Activated CD4-positive, alpha-beta T cell treated with anti-CD3 and anti-CD28 coated beads for 48 hours (primary cell): ENCODE measurements at regions not wholly inside any gene's neighbourhood (a gene's known extent, or its start where the extent isn't known, plus 50 kb on each side); places are given as distances from the start of the nearest gene placed in this dataset.
A peak's percentile ranks its signal among the peaks of the same experiment; 100 is the strongest.
"Not testable (repeated sequence)": the region's sequence is repeated elsewhere in the genome, so short reads cannot be mapped to it uniquely, and the experiment has no call there.

Experiments
- DNase-seq: peaks from one replicate; pipeline ENCODE4 v3.0.0-alpha.2; 2020

DNA sequence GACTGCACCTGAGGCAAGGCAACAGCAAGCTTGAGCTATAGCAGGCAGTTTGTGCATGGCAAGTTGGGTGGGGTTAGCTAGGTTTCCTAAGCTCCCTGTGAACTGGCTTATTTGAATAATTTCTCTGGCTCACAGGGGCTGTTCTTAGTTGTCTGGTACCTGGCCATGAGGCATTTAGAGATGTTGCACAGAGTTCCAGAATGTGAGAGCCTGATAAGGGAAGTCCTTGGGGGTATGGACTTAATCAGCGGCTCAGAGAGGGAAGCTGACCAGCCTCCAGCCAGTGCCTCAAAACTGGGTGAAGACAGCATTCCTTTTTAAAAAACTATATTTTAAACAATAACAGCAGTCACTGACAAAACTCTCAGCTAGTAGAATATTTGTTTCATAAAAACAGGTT lies 307.4 kb downstream of the FZD1 start:
- no peak for DNase-seq

- no peak for DNase-seq
Measured at GRCh38 chr7:91573405-91573804, 307.1 kb downstream of the MTERF1 start.

DNA sequence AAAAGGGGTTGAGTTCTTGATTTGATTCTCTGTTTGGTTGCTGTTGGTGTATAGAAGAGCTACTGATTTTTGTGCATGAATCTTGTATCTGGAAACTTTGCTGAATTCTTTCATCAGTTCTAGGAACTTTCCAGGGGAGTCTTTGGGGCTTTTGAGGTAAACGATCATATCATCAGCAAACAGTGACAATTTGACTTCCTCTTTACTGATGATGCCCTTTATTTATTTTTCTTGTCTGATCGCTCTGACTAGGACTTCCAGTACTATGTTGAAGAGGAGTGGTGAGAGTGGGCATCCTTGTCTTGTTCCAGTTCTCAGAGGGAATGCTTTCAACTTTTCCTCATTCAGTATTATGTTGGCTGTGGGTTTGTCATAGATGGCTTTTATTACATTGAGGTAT lies 304.0 kb downstream of the MTERF1 start:
- not testable (repeated sequence) for DNase-seq

DNA sequence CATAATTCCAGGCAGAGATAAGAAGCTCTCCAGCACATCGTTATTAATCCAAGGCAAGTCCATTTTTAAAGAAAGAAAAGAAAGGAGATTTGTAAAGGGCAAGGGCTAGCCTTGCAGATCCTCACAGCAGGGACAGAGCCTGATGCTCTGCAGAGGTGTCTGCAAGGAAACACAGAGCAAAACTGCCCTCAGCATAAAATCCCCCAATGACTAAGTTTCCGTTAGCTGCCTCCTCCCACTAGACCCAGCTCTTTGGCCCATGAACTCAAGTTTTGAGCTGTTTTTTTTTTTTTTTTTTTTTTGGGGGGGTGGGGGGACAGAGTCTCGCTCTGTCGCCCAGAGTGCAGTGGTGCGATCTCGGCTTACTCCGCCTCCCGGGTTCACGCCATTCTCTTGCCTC lies 300.7 kb downstream of the MTERF1 start:
- no peak for DNase-seq

DNA sequence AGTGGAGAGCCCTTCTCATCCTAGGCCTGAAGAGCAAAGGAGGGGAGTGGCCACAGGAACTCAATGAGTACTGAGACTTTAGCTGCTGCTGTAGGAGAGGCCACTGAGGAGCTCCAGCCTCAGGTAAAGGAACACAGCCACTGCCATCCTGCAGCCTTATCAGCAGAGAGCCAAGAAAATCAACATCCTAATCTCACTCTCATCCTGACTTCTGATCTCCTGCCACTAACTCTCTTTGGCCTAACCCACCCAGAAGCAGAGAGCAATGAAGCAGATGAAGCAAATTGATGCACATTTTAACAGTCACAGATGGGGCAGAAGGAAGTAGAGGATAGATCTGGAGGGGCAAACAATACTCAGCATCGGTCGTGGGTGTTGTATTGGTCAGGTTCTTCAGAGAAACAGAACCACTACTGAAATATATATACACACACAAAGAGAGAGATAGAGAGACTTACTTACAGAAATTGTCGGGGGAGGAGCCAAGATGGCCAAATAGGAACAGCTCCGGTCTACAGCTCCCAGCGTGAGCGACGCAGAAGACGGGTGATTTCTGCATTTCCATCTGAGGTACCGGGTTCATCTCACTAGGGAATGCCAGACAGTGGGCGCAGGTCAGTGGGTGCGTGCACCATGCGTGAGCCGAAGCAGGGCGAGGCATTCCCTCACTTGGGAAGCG lies 297.6 kb downstream of the MTERF1 start:
- no peak for DNase-seq

DNA sequence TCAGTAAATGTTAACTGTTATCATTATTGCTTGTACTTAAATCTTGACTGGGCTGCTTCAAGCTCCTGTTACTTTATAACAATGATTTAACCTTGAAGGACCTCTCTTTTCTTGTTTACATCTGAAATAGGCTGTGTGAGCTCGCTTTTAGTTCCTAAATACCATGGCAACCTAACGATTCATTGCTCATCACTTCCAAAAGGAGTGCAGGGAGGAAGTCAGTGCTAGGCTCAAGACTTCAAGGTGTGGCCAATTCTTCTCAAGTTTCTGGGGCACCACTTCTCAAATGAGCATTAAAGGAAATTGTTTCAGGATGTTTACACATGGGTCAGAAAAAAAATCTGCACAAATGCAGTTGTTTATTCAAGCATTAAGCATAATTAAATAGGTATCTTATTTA lies 284.2 kb downstream of the MTERF1 start:
- DNase-seq: no peak

DNA sequence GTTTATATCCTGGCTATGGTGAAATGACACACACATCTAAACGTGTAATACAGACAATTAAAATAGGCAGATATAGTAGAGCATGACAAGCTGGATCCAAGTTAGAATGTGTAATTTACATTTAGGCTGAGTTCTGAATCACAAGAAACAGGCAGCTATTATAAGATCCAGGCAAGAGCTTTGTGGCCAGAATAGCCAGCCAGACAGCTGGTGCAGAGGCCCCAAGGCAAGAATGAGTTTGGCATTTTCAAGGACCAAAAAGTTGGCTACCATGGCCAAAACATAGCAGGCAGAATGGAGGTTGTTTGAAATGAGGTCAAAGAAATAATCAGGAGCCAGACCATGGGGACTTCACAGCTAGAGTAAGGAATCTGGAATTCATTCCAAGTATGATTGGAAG lies 281.7 kb downstream of the MTERF1 start:
- DNase-seq: no peak

GRCh38 chr7:91600112-91600511 lies 280.4 kb downstream of the MTERF1 start:
- no peak for DNase-seq

GRCh38 chr7:91603707-91604106 lies 276.8 kb downstream of the MTERF1 start:
- no peak for DNase-seq

DNA sequence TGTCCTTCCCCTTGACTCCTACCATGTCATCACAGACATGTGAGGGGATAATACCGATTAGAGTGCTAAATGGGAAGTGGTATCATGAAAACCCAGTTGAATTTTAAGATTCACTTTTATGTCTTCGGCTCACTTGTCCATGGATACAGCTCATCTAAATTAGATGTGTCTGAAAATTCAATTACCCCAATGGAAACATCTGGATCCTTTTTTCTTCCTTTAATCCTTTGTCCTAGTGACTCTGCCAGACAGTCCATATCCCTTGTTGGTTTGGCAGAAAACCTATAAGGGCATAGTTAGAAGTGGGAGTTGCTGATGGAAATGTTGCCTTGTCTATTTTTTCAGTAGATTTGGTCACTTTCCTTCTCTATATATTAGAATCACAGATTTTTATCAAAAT lies 271.9 kb downstream of the MTERF1 start:
- DNase-seq: no peak

DNA sequence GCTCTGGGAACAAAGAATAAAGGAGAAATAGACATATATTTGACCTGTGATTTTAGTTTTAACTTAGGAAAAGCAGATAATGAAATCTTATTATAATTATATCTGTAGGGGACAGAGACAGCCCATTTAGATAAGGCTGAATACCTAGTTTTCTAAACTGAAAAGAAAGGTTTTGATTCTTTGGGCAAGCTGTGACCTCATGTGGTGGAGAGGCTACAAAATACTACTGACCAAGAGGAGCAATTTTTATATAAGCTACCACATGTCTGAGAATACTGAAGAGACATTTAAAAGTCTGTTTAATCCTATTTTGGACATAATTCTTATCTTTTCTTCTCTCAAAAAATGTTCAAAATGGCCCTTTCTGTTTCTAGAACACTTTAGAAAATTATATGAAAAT lies 271.0 kb downstream of the MTERF1 start:
- DNase-seq: no peak

DNA sequence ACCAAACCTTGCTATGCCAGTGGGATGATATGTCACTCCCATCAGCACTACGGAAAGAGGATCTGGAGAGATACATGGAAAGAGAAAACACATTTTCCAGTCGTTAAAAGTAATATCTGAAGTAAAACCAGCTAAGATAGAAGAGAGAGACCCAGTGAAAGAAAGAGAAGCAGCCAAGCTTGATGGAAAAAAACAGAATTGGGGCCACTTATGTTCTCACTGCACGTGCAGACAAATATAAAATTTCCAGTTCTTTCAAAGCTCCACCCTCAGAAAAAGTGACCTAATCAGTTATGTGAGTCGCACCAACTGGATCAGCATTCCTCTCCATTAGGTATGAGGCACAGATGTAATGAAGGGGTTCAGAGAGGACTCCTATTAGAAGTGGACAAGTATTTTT lies 266.1 kb downstream of the MTERF1 start:
- DNase-seq: no peak

DNA sequence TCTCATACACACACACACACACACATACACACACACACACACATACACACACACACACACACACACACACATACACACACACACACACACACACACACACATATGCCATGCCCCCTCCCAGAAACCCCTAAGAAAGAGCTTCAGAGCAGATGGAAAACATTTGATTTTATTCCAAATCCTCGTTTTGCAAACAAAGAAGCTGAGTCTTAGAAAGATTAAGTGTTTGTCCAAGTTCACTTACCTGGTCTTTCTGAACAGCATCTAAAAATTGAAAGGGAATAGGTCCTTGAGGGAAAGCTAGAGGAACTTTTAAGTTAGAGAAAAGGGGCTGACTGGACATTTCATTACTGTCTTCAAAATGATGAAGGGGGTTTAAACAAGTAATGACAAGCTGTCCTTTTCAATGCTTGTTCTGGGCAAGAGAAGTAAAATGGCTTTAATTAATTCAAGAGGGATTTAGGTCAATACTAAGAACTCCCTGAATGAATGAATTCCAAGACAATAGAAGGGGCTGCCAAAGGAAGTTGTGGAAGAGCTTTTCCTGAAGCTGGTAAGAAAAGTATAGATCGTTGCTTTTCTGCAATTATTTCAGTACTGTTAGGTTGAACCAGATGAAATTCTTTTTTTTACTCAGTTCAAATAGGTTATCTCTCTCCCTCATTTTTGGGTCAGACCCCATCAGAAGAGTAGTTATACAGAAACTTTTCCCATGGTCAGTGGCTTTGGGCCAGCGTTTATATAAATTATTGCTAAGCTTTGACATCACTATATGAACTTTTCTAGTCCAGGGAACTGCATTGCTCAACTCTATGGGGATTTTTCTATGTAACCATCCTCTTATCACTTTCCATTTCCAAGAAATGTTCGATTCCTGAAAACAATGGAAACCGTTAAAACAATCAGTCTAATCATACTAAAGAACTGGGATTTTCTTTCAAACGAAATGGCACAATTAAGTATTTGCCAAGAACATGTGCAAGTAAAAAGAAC lies 261.4 kb downstream of the MTERF1 start:
- no peak for DNase-seq

DNA sequence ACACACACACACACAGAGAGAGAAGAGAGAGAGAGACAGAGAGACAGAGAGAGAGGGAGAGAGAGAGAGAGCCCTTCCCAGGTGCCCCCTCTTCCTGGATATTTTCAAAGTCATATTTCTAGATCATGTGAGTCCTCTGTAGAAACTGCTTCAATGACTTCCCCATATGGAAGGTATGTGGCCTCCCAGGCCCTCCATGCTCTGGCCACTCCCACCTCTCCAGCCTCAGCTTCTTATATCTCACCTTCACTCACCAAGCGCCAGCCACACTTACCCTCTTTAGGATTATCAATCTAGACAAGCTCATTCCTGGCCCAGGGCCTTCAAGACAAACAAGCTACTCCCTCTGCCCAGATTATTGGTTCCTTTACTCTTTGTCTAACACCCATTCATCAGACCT lies 259.7 kb downstream of the MTERF1 start:
- no peak for DNase-seq

DNA sequence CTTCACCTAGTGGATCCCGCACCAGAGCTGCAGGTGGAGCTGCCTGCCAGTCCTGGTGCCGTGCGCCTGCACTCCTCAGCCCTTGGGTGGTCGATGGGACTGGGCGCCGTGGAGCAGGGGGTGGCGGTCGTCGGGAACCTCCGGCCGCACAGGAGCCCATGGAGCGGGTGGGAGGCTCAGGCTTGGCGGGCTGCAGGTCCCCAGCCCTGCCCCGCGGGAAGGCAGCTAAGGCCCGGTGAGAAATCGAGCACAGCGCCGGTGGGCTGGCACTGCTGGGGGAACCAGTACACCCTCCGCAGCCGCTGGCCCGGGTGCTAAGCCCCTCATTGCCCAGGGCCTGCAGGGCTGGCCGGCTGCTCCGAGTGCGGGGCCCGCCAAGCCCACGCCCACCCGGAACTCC lies 253.2 kb downstream of the MTERF1 start:
- DNase-seq: not testable (repeated sequence)

- DNase-seq: no peak
Measured at GRCh38 chr7:91628742-91629141, 251.8 kb downstream of the MTERF1 start.

- DNase-seq: no peak
Measured at GRCh38 chr7:91630581-91631380, 249.7 kb downstream of the MTERF1 start.

DNA sequence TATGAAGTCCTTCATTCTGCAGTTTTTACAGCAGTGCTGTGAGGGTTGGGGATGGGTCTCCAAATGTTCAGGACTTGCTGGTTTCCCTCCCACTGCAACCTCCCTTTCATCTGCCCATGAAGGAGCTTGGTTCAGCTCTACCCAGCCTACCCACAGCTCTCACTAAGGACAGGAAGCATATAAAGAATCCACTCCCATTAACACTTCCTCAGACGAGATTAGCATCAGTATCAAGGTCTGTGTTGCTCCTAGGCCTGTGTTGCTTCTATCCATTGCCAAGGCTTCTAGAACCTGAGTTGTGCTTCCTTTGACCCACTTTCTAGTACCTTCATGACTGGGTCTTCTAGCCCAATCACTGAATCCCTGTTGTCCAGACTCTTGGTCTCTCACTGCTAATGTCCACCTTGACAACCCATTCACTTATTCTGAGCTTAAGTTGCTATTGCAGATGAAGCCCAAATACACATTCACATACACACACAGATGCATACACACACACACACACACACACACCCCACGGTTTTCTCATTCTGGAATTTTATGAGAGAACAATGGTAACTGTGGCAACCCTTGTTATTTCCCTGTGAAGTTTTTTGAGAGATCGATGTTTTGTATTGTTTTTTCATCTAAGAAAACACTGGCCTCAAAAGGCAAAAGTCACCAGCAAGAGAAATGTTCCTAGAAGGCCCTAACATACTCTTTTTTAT lies 248.1 kb downstream of the MTERF1 start:
- DNase-seq: no peak

DNA sequence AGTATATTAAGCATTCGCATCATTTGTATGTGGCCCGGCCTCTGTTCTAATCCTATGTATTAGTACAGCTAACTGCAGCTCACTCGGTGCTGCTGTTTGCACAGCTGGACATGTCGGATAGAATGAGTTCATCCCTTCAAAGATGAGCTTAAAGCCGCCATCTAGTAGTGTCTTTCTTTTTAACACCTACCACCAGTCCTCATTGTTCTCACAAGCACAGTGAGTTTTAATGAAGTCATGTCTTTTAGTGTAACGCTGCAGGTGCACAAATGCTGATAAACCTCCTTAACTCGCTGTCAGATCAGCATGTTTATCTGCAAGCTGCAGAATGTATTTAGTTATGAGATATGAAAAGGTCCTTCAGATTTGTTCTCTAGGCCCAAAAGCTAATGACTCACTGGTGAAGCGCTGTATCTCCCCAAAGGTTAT lies 247.5 kb downstream of the MTERF1 start:
- no peak for DNase-seq

DNA sequence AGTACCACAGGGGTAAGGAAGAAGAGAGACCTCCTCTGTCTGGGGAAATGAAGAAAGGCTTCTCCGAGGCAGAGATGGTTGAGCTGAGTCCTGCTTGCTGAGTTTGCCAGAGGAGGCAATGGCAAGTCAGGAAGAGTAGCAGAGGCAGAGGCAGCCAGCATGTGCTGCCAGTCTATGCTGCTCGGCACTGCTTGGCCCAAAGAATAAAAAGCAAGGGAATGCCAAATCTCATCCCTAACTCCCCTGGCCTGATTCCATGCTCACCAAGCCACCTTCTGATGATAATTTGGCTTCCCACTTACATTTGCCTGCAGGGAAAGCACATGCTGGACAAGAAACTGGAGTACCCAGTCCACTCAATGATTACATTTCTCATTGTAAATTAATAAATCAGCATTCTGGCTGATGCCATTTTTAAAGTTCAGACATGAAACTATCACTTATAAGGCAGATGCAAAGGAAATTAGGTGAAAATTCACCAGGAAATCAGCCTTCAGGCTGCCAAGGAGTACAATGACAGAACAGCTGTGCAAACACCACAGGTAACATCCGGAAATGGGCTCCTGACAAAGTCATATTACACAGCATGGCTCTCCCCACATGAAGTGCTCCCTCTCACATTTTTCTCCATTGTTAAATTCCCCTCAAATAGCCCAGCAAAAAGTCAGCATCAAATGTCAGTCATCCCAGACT lies 245.9 kb downstream of the MTERF1 start:
- DNase-seq: no peak

- DNase-seq: peak; percentile 5
Measured at GRCh38 chr7:91636129-91636724, 244.3 kb downstream of the MTERF1 start.

- DNase-seq: no peak
Measured at GRCh38 chr7:91636728-91637127, 243.8 kb downstream of the MTERF1 start.
